ENCODE measurements at regions not wholly inside any gene's neighbourhood (a gene's known extent, or its start where the extent isn't known, plus 50 kb on each side); places are given as distances from the start of the nearest gene placed in this dataset.

GRCh38 chr18:22101731-22102130 is 67.7 kb upstream of the GATA6 start:
- no peak overlapping the region for H3K27ac ChIP-seq (ENCODE audit: low read depth, low read length)
- no peak overlapping the region for H3K4me3 ChIP-seq (ENCODE audit: low read depth, low read length)
- no peaks in the 10 kb centered on the region for H3K27me3 ChIP-seq (ENCODE audit: control insufficient read depth, insufficient read depth, low read length)
- no peaks in the 10 kb centered on the region for H3K36me3 ChIP-seq (ENCODE audit: control insufficient read depth, insufficient read depth, low read length)
- H3K4me1 ChIP-seq (ENCODE audit: control insufficient read depth, insufficient read depth, low read length) = no peaks in the 10 kb centered on the region
- WGBS (ENCODE audit: insufficient coverage) = 84% methylated on average over 4 of the region's 4 CpGs
- no peak for DNase-seq (ENCODE audit: low read depth in 4 of 6, low spot score in 6 of 6)
- H3K9me3 ChIP-seq (ENCODE audit: control insufficient read depth, insufficient read depth, low read length) = no peaks in the 10 kb centered on the region

- Histone ChIP-seq H3K9me3 (ENCODE audit: control insufficient read depth, insufficient read depth, low read length) (no peaks in the 10 kb centered on the region), H3K4me1 (ENCODE audit: control insufficient read depth, insufficient read depth, low read length) (no peaks in the 10 kb centered on the region), H3K27me3 (ENCODE audit: control insufficient read depth, insufficient read depth, low read length) (no peaks in the 10 kb centered on the region), H3K4me3 (ENCODE audit: low read depth, low read length) (no peak overlapping the region), H3K27ac (ENCODE audit: low read depth, low read length) (no peak overlapping the region), H3K36me3 (ENCODE audit: control insufficient read depth, insufficient read depth, low read length) (no peaks in the 10 kb centered on the region)
- DNase-seq (ENCODE audit: low read depth in 4 of 6, low spot score in 6 of 6) = no peak
- 80% methylated on average over 1 of the region's 7 CpGs for WGBS (ENCODE audit: insufficient coverage)
These were observed 66.3 kb upstream of the GATA6 start for GRCh38 chr18:22102953-22103646.

- Histone ChIP-seq H3K4me3 (ENCODE audit: low read depth, low read length) (no peak overlapping the region), H3K4me1 (ENCODE audit: control insufficient read depth, insufficient read depth, low read length) (no peaks in the 10 kb centered on the region), H3K36me3 (ENCODE audit: control insufficient read depth, insufficient read depth, low read length) (no peaks in the 10 kb centered on the region), H3K27me3 (ENCODE audit: control insufficient read depth, insufficient read depth, low read length) (no peaks in the 10 kb centered on the region), H3K9me3 (ENCODE audit: control insufficient read depth, insufficient read depth, low read length) (no peaks in the 10 kb centered on the region), H3K27ac (ENCODE audit: low read depth, low read length) (no peak overlapping the region)
- no peak for DNase-seq (ENCODE audit: low read depth in 4 of 6, low spot score in 6 of 6)
- 94% methylated on average over 5 of the region's 6 CpGs for WGBS (ENCODE audit: insufficient coverage)
These were observed 65.8 kb upstream of the GATA6 start for GRCh38 chr18:22103647-22104031.

- 82% methylated on average over 2 of the region's 4 CpGs for WGBS (ENCODE audit: insufficient coverage)
- Histone ChIP-seq H3K27me3 (ENCODE audit: control insufficient read depth, insufficient read depth, low read length) (no peaks in the 10 kb centered on the region), H3K4me3 (ENCODE audit: low read depth, low read length) (no peak overlapping the region), H3K36me3 (ENCODE audit: control insufficient read depth, insufficient read depth, low read length) (no peaks in the 10 kb centered on the region), H3K27ac (ENCODE audit: low read depth, low read length) (no peak overlapping the region), H3K4me1 (ENCODE audit: control insufficient read depth, insufficient read depth, low read length) (no peaks in the 10 kb centered on the region), H3K9me3 (ENCODE audit: control insufficient read depth, insufficient read depth, low read length) (no peaks in the 10 kb centered on the region)
- DNase-seq (ENCODE audit: low read depth in 4 of 6, low spot score in 6 of 6) = no peak
These were observed 62.7 kb upstream of the GATA6 start for GRCh38 chr18:22106536-22107292.

GRCh38 chr18:22108674-22109073 is 60.7 kb upstream of the GATA6 start:
- no peak for DNase-seq (ENCODE audit: low read depth in 4 of 6, low spot score in 6 of 6)
- WGBS (ENCODE audit: insufficient coverage) = 90% methylated on average over 1 of the region's 2 CpGs
- H3K4me1 ChIP-seq (ENCODE audit: control insufficient read depth, insufficient read depth, low read length) = no peaks in the 10 kb centered on the region
- no peaks in the 10 kb centered on the region for H3K9me3 ChIP-seq (ENCODE audit: control insufficient read depth, insufficient read depth, low read length)
- no peak overlapping the region for H3K4me3 ChIP-seq (ENCODE audit: low read depth, low read length)
- H3K27ac ChIP-seq (ENCODE audit: low read depth, low read length) = no peak overlapping the region
- no peaks in the 10 kb centered on the region for H3K36me3 ChIP-seq (ENCODE audit: control insufficient read depth, insufficient read depth, low read length)
- H3K27me3 ChIP-seq (ENCODE audit: control insufficient read depth, insufficient read depth, low read length) = no peaks in the 10 kb centered on the region

GRCh38 chr18:22109535-22109934 is 59.9 kb upstream of the GATA6 start:
- no peaks in the 10 kb centered on the region for H3K9me3 ChIP-seq (ENCODE audit: control insufficient read depth, insufficient read depth, low read length)
- H3K4me1 ChIP-seq (ENCODE audit: control insufficient read depth, insufficient read depth, low read length) = no peaks in the 10 kb centered on the region
- H3K27me3 ChIP-seq (ENCODE audit: control insufficient read depth, insufficient read depth, low read length) = no peaks in the 10 kb centered on the region
- no peaks in the 10 kb centered on the region for H3K36me3 ChIP-seq (ENCODE audit: control insufficient read depth, insufficient read depth, low read length)
- DNase-seq (ENCODE audit: low read depth in 4 of 6, low spot score in 6 of 6) = no peak
- no peak overlapping the region for H3K27ac ChIP-seq (ENCODE audit: low read depth, low read length)
- WGBS (ENCODE audit: insufficient coverage) = 94% methylated on average over 4 of the region's 4 CpGs
- H3K4me3 ChIP-seq (ENCODE audit: low read depth, low read length) = no peak overlapping the region

- H3K27me3 ChIP-seq (ENCODE audit: control insufficient read depth, insufficient read depth, low read length) = no peaks in the 10 kb centered on the region
- no peak overlapping the region for H3K4me3 ChIP-seq (ENCODE audit: low read depth, low read length)
- H3K36me3 ChIP-seq (ENCODE audit: control insufficient read depth, insufficient read depth, low read length) = no peaks in the 10 kb centered on the region
- no peak for DNase-seq (ENCODE audit: low read depth in 4 of 6, low spot score in 6 of 6)
- H3K9me3 ChIP-seq (ENCODE audit: control insufficient read depth, insufficient read depth, low read length) = no peaks in the 10 kb centered on the region
- WGBS (ENCODE audit: insufficient coverage) = 39% methylated on average over 6 of the region's 9 CpGs
- no peak overlapping the region for H3K27ac ChIP-seq (ENCODE audit: low read depth, low read length)
- no peaks in the 10 kb centered on the region for H3K4me1 ChIP-seq (ENCODE audit: control insufficient read depth, insufficient read depth, low read length)
These were observed 58.9 kb upstream of the GATA6 start for GRCh38 chr18:22110461-22110924.

GRCh38 chr18:22112215-22112614 is 57.2 kb upstream of the GATA6 start:
- Histone ChIP-seq H3K27ac (ENCODE audit: low read depth, low read length) (no peak overlapping the region), H3K27me3 (ENCODE audit: control insufficient read depth, insufficient read depth, low read length) (no peaks in the 10 kb centered on the region), H3K36me3 (ENCODE audit: control insufficient read depth, insufficient read depth, low read length) (no peaks in the 10 kb centered on the region), H3K4me3 (ENCODE audit: low read depth, low read length) (no peak overlapping the region), H3K4me1 (ENCODE audit: control insufficient read depth, insufficient read depth, low read length) (no peaks in the 10 kb centered on the region), H3K9me3 (ENCODE audit: control insufficient read depth, insufficient read depth, low read length) (no peaks in the 10 kb centered on the region)
- whole genome bisulfite sequencing (ENCODE audit: insufficient coverage) = 100% methylated on average over 1 of the region's 5 CpGs
- DNase-seq (ENCODE audit: low read depth in 4 of 6, low spot score in 6 of 6) = no peak

- Histone ChIP-seq H3K4me3 (ENCODE audit: low read depth, low read length) (no peak overlapping the region), H3K27ac (ENCODE audit: low read depth, low read length) (no peak overlapping the region), H3K4me1 (ENCODE audit: control insufficient read depth, insufficient read depth, low read length) (no peaks in the 10 kb centered on the region), H3K36me3 (ENCODE audit: control insufficient read depth, insufficient read depth, low read length) (no peaks in the 10 kb centered on the region), H3K27me3 (ENCODE audit: control insufficient read depth, insufficient read depth, low read length) (no peaks in the 10 kb centered on the region), H3K9me3 (ENCODE audit: control insufficient read depth, insufficient read depth, low read length) (no peaks in the 10 kb centered on the region)
- no peak for DNase-seq (ENCODE audit: low read depth in 4 of 6, low spot score in 6 of 6)
- 71% methylated on average over 4 of the region's 9 CpGs for WGBS (ENCODE audit: insufficient coverage)
These were observed 56.1 kb upstream of the GATA6 start for GRCh38 chr18:22113144-22113844.
